Limb (tissue), 2 donors: ENCODE measurements at regions not wholly inside any gene's neighbourhood (a gene's known extent, or its start where the extent isn't known, plus 50 kb on each side); places are given as distances from the start of the nearest gene placed in this dataset.
A peak's percentile ranks its signal among the peaks of the same experiment; 100 is the strongest.

Source experiments
- DNase-seq, 2 donors: peaks; one replicate each; pipeline ENCODE4 v3.0.0-alpha.2; 2016; ENCODE audit errors: extremely low spot score in 2 of 2

GRCh38 chr7:113483657-113484056, 365.3 kb upstream of the SMIM30 start:
- DNase-seq = no peak

GRCh38 chr7:113480537-113480936, 362.2 kb upstream of the SMIM30 start:
- DNase-seq = no peak

GRCh38 chr7:113464096-113464855, 345.9 kb upstream of the SMIM30 start:
- no peak for DNase-seq

GRCh38 chr7:113460067-113460466, 341.7 kb upstream of the SMIM30 start:
- no peak for DNase-seq

DNA sequence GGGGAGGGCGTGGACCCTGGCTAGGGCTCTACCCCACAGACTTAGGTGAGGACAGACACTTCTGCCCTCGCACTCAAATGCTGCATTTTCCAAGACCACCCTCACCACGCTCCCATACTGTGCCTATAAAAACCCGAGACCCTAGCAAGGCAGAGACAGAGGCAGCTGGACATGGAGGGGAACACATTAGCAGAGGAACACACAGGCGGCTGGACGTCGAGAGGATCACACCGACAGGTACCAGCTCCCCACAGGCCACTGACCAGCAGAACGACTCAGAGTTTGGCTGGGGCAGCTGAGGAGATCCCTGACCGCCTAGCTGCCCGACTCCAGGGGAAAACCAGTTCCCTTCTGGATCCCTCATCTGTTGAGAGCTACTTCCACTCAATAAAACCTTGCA, 338.2 kb upstream of the SMIM30 start:
- no peak for DNase-seq

GRCh38 chr7:113454597-113455169, 336.3 kb upstream of the SMIM30 start:
- no peak for DNase-seq

- DNase-seq = no peak
Measured at GRCh38 chr7:113452245-113452644, 333.9 kb upstream of the SMIM30 start.

DNA sequence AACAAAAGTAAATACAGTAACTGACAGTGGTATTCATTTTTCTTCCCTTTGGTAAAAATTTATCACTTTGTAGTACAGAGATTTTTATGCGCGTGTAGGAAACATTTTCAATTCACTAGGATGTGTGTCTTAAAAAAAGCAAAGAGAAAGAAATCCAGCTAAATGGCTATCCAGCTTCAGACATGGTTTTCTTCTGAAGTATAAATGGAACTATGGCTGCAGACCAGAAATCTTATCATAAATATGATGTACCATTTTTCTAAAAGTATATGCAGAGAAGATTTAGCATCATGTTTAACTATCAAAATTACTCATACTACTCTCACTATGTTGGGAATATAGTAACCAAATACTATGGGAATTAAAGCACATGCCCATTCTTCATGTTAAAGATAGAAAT, 328.4 kb upstream of the SMIM30 start:
- no peak for DNase-seq

GRCh38 chr7:113446391-113446790, 328.0 kb upstream of the SMIM30 start:
- no peak for DNase-seq

- no peak for DNase-seq
Measured at GRCh38 chr7:113444261-113444660, 325.9 kb upstream of the SMIM30 start.

- no peak for DNase-seq
Measured at GRCh38 chr7:113440173-113440572, 321.8 kb upstream of the SMIM30 start.

DNA sequence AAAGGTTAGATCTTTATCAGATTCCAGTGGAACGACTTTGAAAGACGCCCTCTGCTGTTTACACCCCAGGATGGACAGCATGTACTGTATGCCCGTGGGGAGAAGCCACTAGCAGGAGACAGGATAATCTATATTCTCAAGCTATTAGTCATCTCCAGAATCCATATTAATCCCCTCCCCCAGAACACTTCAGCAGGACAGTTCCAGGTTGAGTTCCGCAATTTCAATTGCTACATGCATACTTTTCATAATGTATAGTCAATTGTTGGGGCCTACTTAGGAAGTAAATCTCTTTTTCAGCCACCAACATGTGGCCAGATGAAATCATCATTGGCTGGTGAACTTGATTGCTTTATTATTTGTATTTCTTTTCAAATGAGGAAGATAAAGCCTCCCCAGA, 313.1 kb upstream of the SMIM30 start:
- no peak for DNase-seq

DNA sequence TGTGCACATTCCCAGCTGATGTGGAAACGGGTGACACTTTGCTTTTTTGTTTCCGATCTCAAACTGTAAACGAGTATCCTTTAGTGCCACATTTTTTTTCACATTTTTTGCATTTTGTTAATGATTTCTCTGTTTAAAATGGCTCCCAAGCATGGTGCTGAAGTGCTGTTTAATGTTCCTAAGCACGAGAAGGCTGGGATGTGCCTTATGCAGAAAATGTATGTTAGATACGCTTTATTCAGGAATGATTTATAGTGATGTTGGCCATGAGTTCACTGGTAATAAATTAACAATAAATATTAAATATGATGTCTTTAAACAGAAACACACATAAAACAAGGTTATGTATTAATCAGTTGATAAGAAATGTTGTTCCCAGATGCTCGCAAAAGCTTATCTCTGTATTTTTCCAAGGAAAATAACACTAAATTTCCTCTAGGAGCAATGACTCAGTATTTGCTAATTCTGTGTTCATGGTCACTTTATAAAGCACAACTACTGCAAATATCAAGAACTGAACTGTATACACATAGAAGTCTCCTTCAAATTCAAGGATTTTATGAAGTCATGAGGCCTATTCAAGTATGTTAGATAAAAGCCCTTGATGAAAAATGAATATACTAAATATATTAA, 305.9 kb upstream of the SMIM30 start:
- DNase-seq = no peak

DNA sequence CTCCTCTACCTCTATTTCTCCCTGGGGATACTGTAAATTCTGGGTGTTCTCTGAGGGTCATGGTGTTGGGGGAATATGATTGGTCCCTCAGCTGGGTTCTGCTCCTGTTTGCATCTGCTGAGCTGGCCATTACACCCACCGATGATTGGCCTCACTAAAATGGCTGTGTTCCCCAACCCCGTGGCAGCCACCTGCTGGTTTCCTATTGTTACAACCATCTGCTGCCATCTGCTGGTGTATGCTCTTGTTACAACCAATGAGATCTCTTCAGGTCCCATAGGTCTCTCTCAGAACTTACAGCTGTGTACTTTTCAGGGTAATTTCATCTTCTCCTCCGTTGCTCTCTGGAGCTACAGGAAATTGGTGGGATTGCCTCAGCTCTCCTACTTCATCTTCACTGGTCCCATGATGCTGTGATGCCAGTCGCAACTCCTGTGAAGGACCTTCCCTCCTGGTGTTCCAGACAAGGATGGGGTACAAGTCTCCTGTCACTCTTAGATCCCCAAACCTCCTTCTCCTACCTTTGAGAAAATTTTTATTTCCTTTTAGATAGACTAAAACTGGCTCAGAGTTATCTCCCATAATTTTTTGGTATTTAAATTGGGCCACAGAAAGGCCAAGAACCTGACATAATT, 303.5 kb upstream of the SMIM30 start:
- peak; percentile 75 to 79 for DNase-seq

GRCh38 chr7:113414401-113415035, 296.2 kb upstream of the SMIM30 start:
- DNase-seq = no peak

DNA sequence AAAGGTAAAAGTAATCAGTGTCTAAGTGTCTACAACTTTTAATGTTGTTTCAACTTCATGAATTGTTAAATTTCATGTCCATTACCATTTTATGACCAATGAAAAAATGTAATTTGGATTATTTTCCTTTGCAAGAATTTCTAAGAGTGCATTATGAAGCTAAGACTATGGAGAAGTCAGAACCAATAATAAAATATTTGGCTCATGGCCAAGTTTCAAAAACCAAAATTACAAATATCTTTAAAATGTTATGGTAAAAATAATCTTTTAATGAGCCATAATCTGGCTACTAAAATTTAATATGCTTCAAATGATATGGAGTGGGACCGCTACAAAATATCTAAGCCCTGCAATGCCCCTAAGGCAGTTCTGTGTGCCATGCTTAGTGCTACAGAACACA, 294.1 kb upstream of the SMIM30 start:
- no peak for DNase-seq

DNA sequence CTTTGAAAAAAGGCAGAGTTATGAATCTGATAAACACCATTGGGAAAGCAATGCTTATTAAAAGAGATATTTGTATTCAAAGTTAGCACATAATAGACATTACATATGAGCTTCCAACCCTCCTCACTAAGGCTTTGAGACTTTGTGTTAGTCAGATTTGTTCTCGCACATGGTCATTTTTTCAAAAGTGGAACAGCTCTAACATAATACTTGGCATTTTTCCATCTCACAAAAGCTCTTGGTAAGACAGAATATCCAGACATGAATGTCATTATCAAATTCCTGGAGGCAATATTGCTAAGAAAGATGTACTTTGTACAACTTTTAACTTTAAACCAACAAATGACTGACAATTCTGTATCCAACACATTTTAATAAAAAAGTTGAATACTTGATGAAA, 292.4 kb upstream of the SMIM30 start:
- peak in 1 of 2 donors; percentile 14 for DNase-seq

GRCh38 chr7:113408999-113409398, 290.6 kb upstream of the SMIM30 start:
- DNase-seq = no peak

DNA sequence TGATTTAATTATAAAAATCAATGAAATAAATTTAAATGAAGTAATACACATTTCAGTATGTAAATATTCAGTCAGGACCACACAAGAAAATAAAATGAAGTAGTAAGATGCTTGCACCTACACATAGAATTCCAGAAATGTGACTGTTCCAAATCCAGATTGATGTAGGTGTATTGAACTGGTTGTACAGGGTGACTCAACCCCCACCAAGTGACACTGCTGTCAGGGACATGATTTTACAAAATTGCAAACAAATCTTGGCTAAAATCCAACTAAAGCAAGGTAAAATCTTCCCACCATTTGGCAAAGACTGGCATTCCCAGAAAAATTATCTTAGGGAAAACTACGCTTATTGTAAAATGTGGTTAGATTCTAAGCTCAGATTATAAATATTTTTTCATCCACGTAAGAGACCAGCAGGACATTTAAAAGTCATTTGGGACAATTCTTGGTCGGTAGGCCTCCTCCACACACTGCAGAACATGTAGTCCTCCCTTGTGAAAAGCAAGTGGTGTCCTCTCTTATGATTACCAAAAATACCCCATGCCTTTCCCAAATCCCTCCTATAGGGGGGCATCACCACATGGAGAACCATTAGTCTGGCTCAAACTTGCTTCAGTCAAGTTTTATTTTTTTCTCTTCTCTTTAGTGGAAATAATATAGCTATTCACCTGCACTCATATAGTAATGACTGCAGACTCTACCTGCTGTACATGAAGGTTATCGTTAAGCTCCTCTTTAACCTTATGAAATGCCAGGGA, 287.1 kb upstream of the SMIM30 start:
- DNase-seq = no peak

- DNase-seq = no peak
Measured at GRCh38 chr7:113404245-113404644, 285.9 kb upstream of the SMIM30 start.

DNA sequence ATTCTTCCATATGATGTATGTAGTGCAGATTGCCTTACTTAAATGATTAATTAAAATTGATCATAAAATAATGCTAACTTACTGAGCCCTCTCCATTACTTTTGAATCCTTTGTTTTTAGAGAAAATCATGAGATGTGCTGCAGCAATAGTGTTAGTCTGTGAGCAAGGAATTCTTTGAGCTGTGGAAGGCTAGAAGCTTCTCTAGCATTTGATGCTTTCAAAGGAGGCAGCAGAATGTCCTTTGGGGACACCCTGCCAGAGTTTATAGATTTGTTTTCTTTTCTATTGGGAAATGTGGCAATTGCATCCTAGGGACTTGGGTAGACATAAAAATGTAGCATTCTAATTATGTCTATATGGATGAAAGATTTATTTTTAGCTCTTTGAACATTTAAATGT, 284.1 kb upstream of the SMIM30 start:
- no peak for DNase-seq
